ENCODE measurements at regions not wholly inside any gene's neighbourhood (a gene's known extent, or its start where the extent isn't known, plus 50 kb on each side); places are given as distances from the start of the nearest gene placed in this dataset.

DNA sequence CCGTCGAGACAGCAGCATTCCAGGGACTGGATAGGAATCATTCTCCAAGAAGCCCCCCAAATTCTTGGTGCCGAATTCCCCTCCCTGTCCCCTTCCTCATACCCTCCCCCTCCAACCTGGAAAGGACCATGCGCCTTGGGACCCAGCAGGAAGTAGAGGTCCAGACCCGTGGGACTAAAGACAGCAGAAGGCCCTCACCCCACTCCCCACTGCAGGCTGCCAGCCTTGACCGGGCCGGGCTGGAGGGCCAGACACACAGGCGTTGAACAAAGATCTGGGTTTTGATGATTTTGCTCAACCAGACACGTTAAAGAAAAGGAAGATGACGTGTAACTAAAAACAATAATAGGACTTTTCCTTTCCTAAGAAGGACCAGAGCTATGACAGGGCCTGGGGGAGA, 286.5 kb downstream of the NPHP4 start:
- DNase-seq (ENCODE audit: low read depth, low spot score), result no peak
- no peak overlapping the region for H3K4me3 ChIP-seq (ENCODE audit: low read length)

DNA sequence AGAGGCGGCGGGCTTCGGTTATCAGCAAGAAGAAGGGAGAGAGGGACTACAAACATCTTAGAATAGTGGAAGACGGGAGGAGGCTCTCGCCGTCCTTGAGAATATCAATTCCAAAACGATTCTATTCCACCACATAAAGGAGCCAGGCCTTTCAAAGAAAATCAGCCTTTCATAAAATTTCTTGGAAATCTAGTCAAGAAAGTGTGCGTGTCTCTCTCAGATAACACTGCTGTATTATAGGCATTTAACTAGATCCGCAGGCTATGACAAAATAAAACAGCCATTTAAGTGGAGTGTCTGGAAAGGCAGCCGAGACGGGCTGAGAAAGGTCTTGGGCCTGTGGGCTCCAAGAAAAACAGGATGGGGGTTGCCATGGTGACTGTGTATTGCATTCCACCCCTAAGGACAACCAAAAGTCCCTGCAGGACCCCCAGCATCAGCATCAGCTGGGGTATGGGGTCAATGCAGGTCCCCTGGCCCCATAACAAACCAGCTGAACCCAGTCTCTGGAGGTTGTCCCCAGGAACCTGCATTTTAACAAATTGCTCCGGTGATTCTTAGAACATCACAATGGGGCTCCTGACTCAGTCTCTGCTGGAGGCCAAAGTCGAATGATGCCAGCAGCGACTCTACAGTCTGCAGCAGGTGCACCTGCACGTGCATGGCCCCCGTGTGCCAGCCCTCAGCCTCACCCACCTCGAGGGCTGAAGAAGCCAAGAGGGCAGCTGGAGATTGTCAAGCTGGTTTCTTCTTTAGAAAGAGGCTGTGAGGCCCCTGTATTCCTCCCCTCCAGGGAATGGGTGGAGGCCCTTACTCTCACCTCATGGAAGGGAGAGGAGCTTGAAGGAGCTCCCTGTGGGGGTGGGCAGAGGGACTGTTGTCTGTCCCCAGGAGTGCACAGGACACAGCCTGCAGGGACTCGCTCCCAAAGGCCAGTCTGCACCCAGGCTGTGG, 287.4 kb downstream of the NPHP4 start:
- no peak for DNase-seq (ENCODE audit: low read depth, low spot score)
- no peak overlapping the region for H3K4me3 ChIP-seq (ENCODE audit: low read length)

DNA sequence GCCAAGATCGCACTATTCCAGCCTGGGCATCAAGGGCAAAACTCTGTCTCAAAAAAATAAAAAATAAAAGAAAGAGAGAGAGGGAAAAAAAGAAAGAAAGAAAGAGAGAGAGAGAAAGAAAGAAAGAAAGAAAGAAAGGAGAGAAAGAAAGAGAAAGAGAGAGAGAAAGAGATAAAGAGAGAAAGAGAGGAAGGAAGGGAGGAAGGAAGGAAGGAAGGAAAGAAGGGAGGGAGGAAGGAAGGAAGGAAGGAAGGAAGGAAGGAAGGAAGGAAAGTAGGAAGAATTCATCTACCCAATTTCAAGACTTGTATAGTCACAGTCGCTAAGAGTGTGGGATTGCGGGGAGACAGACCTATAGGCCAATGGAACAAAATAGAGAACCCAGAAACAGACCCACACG, 290.6 kb downstream of the NPHP4 start:
- DNase-seq (ENCODE audit: low read depth, low spot score), result no peak
- no peak overlapping the region for H3K4me3 ChIP-seq (ENCODE audit: low read length)

DNA sequence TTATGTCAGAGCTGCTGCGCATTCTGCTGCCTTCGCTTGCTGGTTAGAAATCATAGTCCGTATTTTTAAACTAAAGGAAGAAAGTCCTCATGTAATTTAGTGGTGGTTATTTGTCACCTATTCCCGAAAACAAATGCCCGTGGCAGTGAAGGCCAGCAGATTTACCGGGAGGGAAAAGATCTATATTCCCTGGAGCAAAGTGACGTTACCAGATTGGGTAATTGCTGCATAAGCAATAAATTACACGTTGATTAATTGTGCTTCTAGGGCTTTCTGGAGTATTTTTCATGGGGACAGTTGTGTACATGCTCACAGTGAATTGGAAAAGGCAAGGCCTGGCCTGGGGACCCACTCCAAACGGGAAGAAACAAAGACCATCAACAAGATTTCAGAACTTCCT, 298.7 kb downstream of the NPHP4 start:
- no peak for DNase-seq (ENCODE audit: low read depth, low spot score)
- no peak overlapping the region for H3K4me3 ChIP-seq (ENCODE audit: low read length)

DNA sequence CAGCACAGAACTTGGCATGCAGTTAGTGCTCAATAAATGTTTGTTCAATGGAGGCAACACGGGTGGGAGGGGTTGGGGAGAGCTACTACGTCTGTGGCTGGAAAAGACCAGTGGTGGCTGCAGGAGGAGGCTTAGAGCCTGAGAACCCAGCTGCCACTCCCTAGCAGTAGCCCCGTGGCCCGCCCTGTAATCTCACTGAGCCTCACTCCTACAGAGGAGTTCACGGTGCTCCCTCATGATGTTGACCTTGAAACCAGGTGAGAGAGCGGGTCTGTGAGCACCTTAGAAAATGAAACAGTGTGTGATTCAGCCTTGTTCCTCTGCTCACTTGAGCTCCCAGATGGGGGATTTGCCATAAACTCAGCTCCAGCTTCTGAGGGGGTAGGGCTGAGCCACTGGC, 299.6 kb downstream of the NPHP4 start:
- H3K4me3 ChIP-seq (ENCODE audit: low read length), result no peak overlapping the region
- DNase-seq (ENCODE audit: low read depth, low spot score), result no peak

DNA sequence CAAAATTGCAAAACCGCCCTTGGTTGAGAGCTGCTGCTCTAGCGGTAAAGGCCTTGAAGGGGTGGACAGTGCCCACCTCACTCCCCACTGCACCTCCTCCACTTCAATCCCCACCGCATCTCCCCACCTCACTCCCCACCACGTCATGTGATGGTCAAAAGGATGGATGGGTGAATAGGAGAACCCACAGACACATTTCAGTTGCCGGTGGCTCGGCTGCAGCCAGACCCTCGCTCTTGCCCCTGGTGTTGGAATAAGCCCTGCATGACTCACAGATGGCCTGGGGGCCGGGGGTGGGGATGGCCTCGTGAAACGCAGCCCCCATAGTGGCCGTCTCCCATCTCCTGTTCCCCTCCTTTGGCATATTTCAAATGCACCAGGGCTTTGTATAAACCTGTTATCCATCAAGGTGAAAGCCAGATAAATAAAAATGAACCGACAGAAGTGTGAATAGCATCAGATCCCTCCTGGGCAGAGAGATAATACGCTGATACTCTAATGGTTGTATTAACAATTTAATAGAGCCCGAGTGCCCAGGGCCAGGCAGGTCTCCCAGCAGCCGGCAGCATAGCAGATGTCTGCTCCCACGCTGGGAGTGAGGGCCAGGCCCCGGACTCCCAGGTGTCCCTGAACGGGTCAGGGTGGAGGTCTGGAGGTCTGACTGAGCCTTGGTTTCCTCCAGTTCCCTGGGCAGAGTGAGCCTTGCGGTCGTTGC, 300.3 kb downstream of the NPHP4 start:
- no peak for DNase-seq (ENCODE audit: low read depth, low spot score)
- H3K4me3 ChIP-seq (ENCODE audit: low read length), result no peak overlapping the region

DNA sequence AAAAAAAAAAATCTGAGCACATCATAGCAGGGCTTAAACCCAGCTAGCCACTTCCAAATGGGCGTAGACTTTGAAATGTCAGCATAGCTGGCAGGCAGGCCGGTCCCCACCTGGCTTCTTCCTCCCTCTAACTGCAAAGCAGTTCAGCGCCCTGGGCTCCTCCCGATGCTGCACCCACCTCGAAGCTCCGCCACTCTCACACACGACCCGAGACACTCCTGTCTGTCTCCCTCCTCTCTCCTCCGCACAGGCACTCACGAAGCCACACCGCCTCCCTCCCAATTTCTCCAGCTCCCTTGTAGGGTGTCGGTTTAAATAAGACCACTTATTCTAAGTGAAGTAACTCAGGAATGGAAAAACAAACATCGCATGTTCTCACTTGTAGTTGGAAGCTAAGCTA, 301.3 kb downstream of the NPHP4 start:
- no peak overlapping the region for H3K4me3 ChIP-seq (ENCODE audit: low read length)

DNA sequence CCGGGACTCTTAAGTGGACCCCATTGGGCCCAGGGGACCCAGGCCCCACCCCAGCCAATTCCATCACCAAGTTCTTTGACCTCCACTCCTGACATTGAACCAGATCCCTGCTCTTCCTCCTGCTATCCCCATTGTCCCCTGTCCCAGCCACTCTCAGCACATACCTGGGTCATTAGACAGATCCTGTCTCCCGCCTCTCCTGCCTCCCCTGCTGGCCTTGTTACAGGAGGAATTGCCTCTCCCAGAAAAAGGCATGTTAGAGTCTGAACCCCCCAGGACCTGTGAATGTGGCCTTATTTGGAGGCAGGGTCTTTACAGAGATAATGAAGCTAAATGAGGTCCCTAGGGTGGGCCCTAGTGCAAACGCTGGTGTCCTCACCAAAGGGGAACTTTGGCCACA, 301.9 kb downstream of the NPHP4 start:
- DNase-seq (ENCODE audit: low read depth, low spot score), result no peak

More for the DNA sequence above, 301.3 kb downstream of the NPHP4 start:
- no peak for DNase-seq (ENCODE audit: low read depth, low spot score)

DNA sequence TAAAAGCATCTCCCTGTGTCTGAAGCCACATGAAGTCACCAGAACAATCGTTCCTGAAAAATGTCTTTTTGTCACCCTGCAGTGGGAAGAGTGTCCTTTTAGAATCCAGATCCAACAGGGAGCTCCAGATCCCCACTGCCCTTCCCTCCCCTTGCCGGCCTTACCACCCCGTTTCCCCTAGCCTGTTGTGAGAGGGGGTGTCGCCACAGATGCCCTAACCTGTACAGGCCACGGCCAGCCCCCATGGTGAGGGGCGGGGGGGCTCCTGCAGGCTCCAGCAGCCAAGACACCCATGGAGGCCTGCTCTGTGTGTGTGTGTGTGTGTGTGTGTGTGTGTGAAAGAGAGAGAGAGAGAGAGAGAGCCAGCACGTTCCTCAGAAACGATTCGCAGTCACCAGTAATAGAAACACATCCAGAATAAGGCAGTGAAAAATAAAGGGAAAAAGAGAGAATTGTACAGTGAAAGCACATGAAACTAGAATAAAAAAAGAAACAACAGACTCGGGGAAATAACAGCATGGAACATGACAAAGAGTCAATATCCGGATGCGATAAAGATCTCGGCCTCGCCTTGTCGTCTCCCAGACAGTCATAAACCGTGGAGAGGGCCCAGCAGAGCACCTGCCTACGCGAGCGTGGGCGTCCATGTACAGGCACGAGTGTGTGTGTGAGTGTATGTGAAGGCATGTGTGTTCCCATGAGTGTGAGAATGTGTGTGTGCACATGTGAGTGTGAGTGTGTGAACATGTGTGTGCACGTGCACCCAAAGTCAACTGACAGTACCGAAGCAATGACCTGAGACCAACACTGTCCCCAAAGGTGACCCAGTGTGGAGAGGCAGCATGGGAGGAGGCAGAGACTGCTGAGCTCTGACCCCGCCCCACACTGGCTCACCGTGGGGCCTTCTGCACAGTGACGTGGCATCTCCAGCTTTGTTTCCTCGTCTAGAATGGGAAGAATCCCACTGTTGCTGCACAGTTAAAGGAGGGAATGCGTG, 303.8 kb downstream of the NPHP4 start:
- DNase-seq (ENCODE audit: low read depth, low spot score), result no peak
- no peak overlapping the region for H3K4me3 ChIP-seq (ENCODE audit: low read length)

More for the DNA sequence above, 301.9 kb downstream of the NPHP4 start:
- no peak overlapping the region for H3K4me3 ChIP-seq (ENCODE audit: low read length)

DNA sequence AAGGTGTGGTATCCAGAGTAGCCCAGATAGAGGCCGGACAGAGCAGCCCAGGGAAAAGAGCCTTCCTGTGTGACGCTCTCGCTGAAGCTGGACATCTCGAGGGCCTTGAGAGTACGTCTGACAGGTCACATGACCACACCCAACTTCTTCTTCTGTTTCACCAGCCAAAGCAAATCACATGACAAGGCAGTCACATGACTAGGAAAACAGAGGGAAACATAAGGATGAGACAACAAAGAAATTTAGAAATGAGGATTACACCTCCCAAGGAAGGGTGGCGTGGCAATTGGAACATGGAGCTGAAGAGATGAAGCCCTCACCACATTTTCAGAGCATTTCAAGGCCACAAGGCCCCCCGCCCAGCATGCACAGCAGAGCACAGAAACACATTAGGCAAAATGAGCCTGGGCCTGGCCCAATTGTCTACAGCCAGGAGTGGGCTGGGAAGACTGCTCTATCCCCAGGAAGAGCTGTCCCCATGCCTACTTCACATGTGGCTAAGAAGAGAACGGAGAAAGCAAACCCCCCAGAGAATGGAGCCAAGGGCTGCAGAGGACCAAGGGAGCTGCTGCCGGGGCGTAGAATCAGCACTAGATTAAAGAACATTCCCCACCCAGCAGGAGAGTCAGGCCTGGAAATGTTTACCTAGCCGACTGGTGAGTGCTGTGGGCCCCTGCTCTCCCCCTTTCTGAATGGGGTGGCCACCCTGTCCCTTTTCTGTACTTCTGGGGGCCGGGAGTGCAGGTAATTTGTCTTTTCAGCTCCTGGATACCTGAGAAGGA, 305.1 kb downstream of the NPHP4 start:
- H3K4me3 ChIP-seq (ENCODE audit: low read length), result no peak overlapping the region
- DNase-seq (ENCODE audit: low read depth, low spot score), result no peak

DNA sequence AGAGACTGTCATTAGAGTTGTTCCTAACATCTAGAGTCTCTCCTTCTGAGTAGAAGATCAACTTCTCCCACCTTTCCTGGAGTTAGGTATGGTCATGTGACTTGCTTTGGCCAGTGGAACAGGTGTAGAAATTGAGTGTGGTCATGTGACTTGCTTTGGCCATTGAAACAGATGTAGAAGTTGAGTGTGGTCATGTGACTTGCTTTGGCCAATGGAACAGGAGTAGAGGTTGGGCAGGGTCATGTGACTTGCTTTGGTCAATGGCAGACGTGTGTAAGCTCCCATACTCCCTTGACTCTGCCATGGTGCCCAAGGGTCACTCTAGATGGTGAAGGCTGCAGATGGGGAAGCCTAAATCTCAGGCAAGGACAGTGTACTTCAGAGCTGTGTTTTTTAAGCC, 306.0 kb downstream of the NPHP4 start:
- DNase-seq (ENCODE audit: low read depth, low spot score), result no peak
- H3K4me3 ChIP-seq (ENCODE audit: low read length), result no peak overlapping the region

DNA sequence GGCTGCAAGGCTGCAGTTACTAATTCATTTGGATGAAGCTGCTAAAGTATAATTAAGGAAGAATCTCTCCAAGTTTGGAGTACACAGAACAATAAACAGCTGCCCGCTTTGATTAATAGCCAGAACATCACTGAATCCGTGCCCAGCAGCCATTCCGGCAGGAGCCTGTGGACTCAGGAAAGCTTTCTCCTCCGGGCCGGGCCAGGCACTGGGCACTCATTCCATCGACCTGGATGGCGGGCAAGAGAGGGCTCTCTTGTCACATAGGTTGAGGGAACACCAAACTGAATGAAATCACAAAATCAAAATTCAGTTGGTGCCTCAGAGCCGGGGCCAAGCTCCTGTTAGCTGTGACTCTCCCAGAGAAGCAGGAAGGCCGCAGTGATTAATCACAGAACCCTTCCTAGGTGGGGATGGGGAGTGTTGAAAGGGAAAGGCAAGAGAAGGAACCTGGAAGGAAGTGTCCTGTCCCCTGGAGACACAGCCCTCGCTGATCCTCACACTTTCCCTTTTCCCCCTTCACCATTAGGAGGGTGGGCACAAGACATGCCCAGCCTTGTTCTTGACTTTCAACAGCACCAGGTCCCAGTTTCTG, 306.7 kb downstream of the NPHP4 start:
- DNase-seq (ENCODE audit: low read depth, low spot score), result no peak
- no peak overlapping the region for H3K4me3 ChIP-seq (ENCODE audit: low read length)

DNA sequence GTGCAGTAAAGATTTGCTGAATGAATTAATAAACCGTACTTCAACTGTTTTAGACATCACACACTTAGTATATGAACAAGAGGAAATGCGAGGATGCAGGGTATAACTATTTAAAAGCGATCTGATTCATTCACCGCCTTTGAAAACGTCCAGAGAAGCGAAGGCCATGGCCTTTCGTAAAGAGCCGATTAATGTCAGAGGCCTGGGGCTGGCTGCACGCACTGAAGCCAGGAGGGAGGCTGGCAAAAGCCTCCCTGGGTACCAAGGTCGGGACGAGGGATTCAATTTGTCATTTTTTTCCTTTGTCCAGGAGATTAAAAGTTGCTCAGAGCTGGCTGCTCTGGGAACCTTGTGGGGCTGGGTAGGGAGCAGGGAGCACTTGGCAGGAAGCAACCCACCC, 307.4 kb downstream of the NPHP4 start:
- DNase-seq (ENCODE audit: low read depth, low spot score), result no peak
- no peak overlapping the region for H3K4me3 ChIP-seq (ENCODE audit: low read length)

DNA sequence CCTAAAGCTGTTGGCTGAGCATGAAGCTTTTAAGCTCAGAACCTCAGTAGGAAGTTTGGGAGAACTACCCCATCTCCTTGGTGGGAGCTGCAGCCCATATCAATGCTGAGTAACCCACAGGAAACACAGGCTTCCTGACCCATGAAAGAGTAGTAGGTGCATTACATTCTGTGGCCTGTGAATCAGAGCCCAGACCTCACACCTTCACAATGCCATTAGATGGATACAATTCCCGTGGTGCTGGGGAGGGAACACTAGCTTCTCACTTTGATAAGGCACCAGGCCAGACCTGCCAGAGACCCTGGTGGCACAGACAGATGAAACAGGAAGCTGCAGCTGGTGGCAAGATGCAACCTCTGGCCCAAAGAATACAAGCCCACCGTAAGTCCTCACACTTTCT, 308.8 kb downstream of the NPHP4 start:
- no peak for DNase-seq (ENCODE audit: low read depth, low spot score)
- no peak overlapping the region for H3K4me3 ChIP-seq (ENCODE audit: low read length)

DNA sequence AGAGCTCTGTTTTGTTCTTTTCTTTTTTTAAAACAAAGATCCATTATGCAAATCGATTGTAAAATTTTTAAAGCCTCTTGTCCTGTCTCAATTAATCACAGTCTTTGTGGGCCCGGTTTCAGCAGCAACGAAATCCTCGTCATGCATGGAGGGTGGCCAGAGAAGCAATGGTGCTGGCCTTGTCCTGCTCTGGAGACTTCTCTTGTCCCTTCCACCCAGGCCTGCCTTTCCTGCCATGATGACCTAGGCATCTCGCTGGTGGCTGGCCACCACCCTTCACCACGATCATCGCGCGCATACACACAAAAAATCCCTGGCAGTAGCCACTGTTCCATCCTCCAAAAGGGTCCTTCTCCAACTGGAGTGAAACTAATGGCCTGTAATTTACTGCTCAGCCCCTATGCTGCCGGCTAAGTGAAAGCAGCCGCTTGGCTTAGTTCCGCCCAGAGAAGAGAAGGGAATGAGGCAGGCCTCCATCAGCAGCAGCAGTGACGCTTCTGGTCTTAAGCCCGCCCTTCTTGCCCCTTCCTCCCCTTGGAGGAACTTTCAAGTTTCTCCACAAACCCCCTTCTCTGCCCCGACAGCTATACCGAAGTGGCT, 309.5 kb downstream of the NPHP4 start:
- no peak overlapping the region for H3K4me3 ChIP-seq (ENCODE audit: low read length)

DNA sequence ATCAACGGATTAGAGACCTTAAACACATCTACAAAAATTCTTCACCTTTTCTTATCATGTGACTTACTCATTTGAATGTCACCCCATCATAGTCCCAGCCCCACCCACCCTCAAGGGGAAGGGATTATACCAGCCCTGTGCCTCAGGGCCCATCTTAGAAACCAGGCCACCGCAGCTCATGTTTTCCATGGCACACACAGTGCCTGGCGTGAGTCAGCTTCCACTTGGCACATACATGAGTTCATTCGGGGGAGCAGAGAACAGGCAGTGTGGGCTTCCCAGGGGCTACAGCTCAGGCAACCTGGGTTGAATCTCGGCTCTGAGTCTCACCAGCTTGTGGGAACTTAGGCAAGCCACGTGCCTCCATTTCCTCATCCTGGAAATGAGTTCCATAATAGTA, 310.6 kb downstream of the NPHP4 start:
- no peak for DNase-seq (ENCODE audit: low read depth, low spot score)
- H3K4me3 ChIP-seq (ENCODE audit: low read length), result no peak overlapping the region

More for the DNA sequence above, 309.5 kb downstream of the NPHP4 start:
- DNase-seq (ENCODE audit: low read depth, low spot score), result no peak

DNA sequence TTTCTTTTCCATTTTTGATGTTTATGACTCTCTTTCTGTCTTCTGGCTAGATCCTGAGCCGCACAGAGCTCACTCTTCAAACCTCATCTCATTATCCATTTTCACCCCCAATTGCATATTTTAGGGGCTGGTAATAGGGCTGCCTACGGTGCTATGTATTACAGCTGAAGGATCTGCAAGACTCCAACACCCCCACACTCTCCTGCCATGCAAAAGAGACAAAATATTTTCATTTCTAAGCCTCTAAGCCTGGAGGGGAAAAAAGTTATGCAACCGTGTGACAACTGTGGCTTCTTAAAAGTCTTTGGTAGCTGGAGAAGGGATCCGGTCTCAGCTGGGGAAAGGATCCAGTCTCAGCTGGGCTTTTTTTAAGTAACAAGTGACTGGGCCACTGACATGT, 311.6 kb downstream of the NPHP4 start:
- no peak for DNase-seq (ENCODE audit: low read depth, low spot score)

DNA sequence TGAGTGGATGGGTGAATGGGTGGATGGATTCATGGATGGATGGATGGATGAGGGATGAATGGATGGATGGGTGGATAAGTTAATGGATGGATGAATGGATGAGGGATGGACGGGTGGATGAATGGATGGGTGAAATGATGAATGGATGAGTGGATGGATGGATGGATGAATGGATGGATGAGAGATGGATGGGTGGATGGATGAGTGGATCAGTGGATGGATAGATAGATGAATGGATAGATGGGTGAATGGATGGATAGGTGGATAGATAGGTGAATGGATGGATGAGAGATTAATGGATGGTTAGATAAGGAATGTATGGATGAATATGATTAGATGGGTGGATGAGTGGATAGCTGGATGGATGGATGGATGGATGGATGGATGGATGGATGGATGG, 313.5 kb downstream of the NPHP4 start:
- no peak for DNase-seq (ENCODE audit: low read depth, low spot score)
- H3K4me3 ChIP-seq (ENCODE audit: low read length), result no peak overlapping the region

More for the DNA sequence above, 311.6 kb downstream of the NPHP4 start:
- no peak overlapping the region for H3K4me3 ChIP-seq (ENCODE audit: low read length)
